Tibial nerve (tissue), 4 donors: ENCODE measurements at regions not wholly inside any gene's neighbourhood (a gene's known extent, or its start where the extent isn't known, plus 50 kb on each side); places are given as distances from the start of the nearest gene placed in this dataset.

Experiments
- DNase-seq, 2 donors: peaks; one replicate each; pipeline ENCODE4 v3.0.0-alpha.2; 2019; ENCODE audit warnings: low spot score in 2 of 2
- H3K27ac ChIP-seq, 4 donors: fragments of 200-600 bp; sonication (generic) in 3 of 4; one replicate each; pipeline ENCODE4 v1.5.1; 2017 to 2019; ENCODE audit warnings: mild to moderate bottlenecking in 1 of 4
- H3K27me3 ChIP-seq, 2 donors: fragments of 200-600 bp; sonication (generic) in 1 of 2; one replicate each; pipeline versions ENCODE4 v1.5.1 to v1.6.0; 2017 to 2019
- H3K36me3 ChIP-seq, 3 donors: fragments of 200-600 bp; sonication (generic); one replicate each; pipeline ENCODE4 v1.5.1; 2018 to 2019
- H3K4me1 ChIP-seq, 4 donors: fragments of 200-600 bp; sonication (generic) in 3 of 4; one replicate each; pipeline ENCODE4 v1.5.1; 2017 to 2019
- H3K4me3 ChIP-seq, 4 donors: fragments of 200-600 bp; sonication (generic) in 3 of 4; one replicate each; pipeline ENCODE4 v1.5.1; 2017 to 2019; ENCODE audit warnings: mild to moderate bottlenecking in 1 of 4, moderate library complexity in 1 of 4
- H3K9me3 ChIP-seq, 4 donors: fragments of 200-600 bp; sonication (generic) in 3 of 4; one replicate each; pipeline ENCODE4 v1.5.1; 2017 to 2019
- EP300 ChIP-seq, 2 donors: sonication (generic); formaldehyde crosslinking; IDR thresholded peaks; one replicate each; pipeline ENCODE4 v1.6.1; 2017; ENCODE audit warnings: antibody characterized with exemption in 2 of 2, mild to moderate bottlenecking in 1 of 2
- POLR2A ChIP-seq, 2 donors: fragments of 450-650 bp; IDR thresholded peaks; one replicate each; pipeline ENCODE4 v1.6.1; 2017; ENCODE audit warnings: antibody characterized with exemption in 2 of 2, mild to moderate bottlenecking in 2 of 2, moderate library complexity in 2 of 2
- WGBS, 2 donors: methylation state at CpG; one replicate each; pipeline ENCODE4 v1.1.5; 2018; 5-methylcytosine and 5-hydroxymethylcytosine counted together
- TF ChIP-seq, protein P1 (sequence below), 5 experiments: fragments of 200-600 bp in 3 of 5; fragments of 450-650 bp in 2 of 5; sonication (generic) in 3 of 5; IDR thresholded peaks; one replicate each; pipeline ENCODE4 v1.5.1; 2016 to 2019; ENCODE audit warnings: antibody characterized with exemption in 5 of 5, mild to moderate bottlenecking in 3 of 5, moderate library complexity in 2 of 5

DNA sequence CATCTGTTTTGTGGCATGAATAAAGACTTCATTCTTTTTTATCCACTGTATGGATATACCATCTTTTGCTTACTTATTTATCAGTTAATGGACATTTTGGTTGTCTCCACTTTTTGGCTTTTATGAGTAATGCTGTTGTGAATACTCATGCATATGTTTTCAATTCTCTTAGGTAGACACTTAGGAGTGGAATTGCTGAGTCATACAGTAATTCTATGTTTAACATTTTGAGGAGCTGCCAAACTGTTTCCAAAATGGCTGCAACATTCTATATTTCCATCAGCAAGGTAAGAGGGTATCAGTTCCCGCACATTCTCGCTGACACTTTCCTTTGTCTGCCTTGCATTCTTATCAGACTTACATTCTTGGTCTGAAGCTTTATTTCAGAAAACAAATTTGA, 191.1 kb downstream of the WNT5A start:
- no peak for DNase-seq
- Histone ChIP-seq H3K9me3 (no peaks in the 10 kb centered on the region), H3K4me1 (no peaks in the 10 kb centered on the region), H3K4me3 (no peak overlapping the region), H3K27ac (no peak overlapping the region), H3K27me3 (no peaks in the 10 kb centered on the region), H3K36me3 (no peaks in the 10 kb centered on the region)
- 93 to 100% methylated on average over 2 of the region's 2 CpGs for WGBS, 2 donors
- TF ChIP-seq EP300 (IDR thresholded peaks at IDR 0.05) (no peak), POLR2A (IDR thresholded peaks at IDR 0.05) (no peak)
- TF ChIP-seq, protein P1, sequence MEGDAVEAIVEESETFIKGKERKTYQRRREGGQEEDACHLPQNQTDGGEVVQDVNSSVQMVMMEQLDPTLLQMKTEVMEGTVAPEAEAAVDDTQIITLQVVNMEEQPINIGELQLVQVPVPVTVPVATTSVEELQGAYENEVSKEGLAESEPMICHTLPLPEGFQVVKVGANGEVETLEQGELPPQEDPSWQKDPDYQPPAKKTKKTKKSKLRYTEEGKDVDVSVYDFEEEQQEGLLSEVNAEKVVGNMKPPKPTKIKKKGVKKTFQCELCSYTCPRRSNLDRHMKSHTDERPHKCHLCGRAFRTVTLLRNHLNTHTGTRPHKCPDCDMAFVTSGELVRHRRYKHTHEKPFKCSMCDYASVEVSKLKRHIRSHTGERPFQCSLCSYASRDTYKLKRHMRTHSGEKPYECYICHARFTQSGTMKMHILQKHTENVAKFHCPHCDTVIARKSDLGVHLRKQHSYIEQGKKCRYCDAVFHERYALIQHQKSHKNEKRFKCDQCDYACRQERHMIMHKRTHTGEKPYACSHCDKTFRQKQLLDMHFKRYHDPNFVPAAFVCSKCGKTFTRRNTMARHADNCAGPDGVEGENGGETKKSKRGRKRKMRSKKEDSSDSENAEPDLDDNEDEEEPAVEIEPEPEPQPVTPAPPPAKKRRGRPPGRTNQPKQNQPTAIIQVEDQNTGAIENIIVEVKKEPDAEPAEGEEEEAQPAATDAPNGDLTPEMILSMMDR (IDR thresholded peaks at IDR 0.05), result no peak

GRCh38 chr3:55294557-55294956, 192.5 kb downstream of the WNT5A start:
- WGBS, 2 donors, result 92 to 97% methylated on average over 2 of the region's 2 CpGs
- no peak for DNase-seq
- no peaks in the 10 kb centered on the region for H3K27me3 ChIP-seq
- no peak overlapping the region for H3K27ac ChIP-seq
- H3K9me3 ChIP-seq, result no peaks in the 10 kb centered on the region
- no peak for TF ChIP-seq POLR2A (IDR thresholded peaks at IDR 0.05)
- H3K4me1 ChIP-seq, result no peaks in the 10 kb centered on the region
- H3K4me3 ChIP-seq, result no peak overlapping the region
- H3K36me3 ChIP-seq, result no peaks in the 10 kb centered on the region

DNA sequence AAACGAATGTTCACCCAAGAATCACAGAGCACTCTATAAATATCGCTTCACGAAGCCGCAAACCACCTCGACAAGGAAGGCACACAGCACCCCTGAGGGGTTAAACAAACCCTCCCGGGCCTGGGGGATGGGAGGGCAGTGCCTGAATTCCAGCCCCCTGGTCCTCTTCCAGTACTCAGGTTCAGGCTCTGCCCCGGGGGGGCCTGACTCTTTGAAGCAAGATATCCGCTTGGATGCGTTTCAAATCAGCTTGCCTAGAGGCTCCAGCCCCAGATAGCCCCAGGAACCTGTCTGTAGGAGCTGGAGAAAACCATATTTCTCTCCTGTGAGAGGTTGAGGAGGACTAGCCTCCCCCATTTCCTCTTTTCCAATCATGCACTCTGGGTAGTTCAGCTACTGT, 194.7 kb downstream of the WNT5A start:
- DNase-seq, result no peak
- no peak for TF ChIP-seq POLR2A (IDR thresholded peaks at IDR 0.05)
- no peak for TF ChIP-seq EP300 (IDR thresholded peaks at IDR 0.05)
- TF ChIP-seq, protein P1 (IDR thresholded peaks at IDR 0.05), result no peak
- Histone ChIP-seq H3K9me3 (no peaks in the 10 kb centered on the region), H3K4me3 (no peak overlapping the region), H3K27me3 (no peaks in the 10 kb centered on the region), H3K4me1 (no peaks in the 10 kb centered on the region), H3K27ac (no peak overlapping the region), H3K36me3 (no peaks in the 10 kb centered on the region)
- WGBS, 2 donors, result 19 to 31% methylated on average over 7 to 9 of the region's 9 CpGs

DNA sequence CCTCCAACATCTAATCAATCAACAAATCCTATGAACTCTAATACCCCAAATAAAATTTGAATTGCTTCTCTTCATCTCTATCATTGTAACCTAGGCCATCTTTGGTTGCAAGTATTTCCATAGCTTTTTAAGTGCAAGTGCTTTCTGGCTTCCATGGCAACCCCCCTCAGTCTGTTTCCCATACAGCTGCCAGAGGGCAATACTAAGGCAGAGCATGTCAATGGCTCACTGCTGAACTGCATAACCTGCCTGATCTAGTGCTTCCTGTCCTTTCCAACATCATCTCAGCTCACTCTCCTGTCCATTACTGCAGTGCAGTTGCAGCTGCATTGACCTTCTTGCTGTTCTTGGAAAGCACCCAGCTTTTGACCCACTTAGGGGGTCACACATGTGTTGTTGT, 198.4 kb downstream of the WNT5A start:
- no peak overlapping the region for H3K27ac ChIP-seq
- no peaks in the 10 kb centered on the region for H3K4me1 ChIP-seq
- no peaks in the 10 kb centered on the region for H3K36me3 ChIP-seq
- H3K4me3 ChIP-seq, result no peak overlapping the region
- no peak for DNase-seq
- TF ChIP-seq, protein P1 (IDR thresholded peaks at IDR 0.05), result no peak
- no peaks in the 10 kb centered on the region for H3K9me3 ChIP-seq
- H3K27me3 ChIP-seq, result no peaks in the 10 kb centered on the region

DNA sequence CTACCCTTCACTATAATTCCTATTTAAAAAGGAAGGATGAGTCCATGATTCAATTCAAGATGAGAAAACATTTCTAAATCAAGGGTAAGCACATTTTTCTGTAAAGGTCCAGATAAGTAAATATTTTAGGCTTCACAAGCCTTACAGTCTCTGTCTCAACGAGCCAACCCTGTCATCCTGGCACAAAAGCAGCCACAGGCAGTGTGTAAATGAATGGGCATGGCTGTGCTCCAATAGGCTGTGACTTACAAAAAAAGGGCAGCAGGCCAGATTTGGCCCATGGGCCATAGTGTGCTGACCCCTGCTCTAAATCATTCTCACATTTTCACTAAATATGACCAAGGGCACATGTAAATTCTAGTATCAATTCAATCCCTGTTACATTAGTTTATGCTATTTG, 200.4 kb downstream of the WNT5A start:
- DNase-seq, result no peak
- no peaks in the 10 kb centered on the region for H3K4me1 ChIP-seq
- H3K4me3 ChIP-seq, result no peak overlapping the region
- no peaks in the 10 kb centered on the region for H3K27me3 ChIP-seq
- TF ChIP-seq EP300 (IDR thresholded peaks at IDR 0.05) (no peak), POLR2A (IDR thresholded peaks at IDR 0.05) (no peak)
- TF ChIP-seq, protein P1 (IDR thresholded peaks at IDR 0.05), result no peak
- H3K9me3 ChIP-seq, result no peaks in the 10 kb centered on the region
- no peaks in the 10 kb centered on the region for H3K36me3 ChIP-seq
- H3K27ac ChIP-seq, result no peak overlapping the region
- 12 to 48% methylated on average over 1 of the region's 1 CpG for WGBS, 2 donors

GRCh38 chr3:55285156-55285555, 201.9 kb downstream of the WNT5A start:
- TF ChIP-seq, protein P1 (IDR thresholded peaks at IDR 0.05), result no peak
- TF ChIP-seq POLR2A (IDR thresholded peaks at IDR 0.05), result no peak
- TF ChIP-seq EP300 (IDR thresholded peaks at IDR 0.05), result no peak
- DNase-seq, result no peak
- Histone ChIP-seq H3K4me1 (no peaks in the 10 kb centered on the region), H3K27ac (no peak overlapping the region), H3K9me3 (no peaks in the 10 kb centered on the region), H3K4me3 (no peak overlapping the region), H3K27me3 (no peaks in the 10 kb centered on the region), H3K36me3 (no peaks in the 10 kb centered on the region)
- WGBS, 2 donors, result 43 to 52% methylated on average over 2 of the region's 2 CpGs
